ENCODE measurements at regions not wholly inside any gene's neighbourhood (a gene's known extent, or its start where the extent isn't known, plus 50 kb on each side); places are given as distances from the start of the nearest gene placed in this dataset.

DNA sequence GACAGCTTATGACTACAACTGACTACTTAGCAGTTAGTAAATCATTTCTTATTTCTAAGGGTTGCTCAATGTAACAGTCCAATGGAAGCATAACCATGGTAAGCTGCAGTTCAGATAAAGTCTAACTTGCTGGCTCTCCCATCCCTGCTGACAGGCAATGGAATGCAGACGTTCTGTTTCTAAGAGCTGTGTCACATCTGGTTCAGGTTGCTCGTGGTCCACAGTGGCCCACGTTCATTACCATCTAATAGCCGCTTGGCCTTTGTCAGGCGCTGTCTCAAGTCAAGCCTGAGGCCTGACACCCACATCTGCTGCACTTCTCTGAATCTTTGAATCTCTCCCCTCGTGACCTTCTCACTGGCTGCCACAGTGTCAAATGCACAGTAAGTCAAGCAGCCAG, 240.8 kb downstream of the FGFR2 start:
- Histone ChIP-seq H3K4me3 (ENCODE audit: low read depth, low read length) (no peak overlapping the region), H3K36me3 (ENCODE audit: control insufficient read depth, insufficient read depth, low read length) (no peaks in the 10 kb centered on the region), H3K27me3 (ENCODE audit: control insufficient read depth, insufficient read depth, low read length) (no peaks in the 10 kb centered on the region)
- no peak for DNase-seq (ENCODE audit: low read depth)
- TF ChIP-seq, protein P1, sequence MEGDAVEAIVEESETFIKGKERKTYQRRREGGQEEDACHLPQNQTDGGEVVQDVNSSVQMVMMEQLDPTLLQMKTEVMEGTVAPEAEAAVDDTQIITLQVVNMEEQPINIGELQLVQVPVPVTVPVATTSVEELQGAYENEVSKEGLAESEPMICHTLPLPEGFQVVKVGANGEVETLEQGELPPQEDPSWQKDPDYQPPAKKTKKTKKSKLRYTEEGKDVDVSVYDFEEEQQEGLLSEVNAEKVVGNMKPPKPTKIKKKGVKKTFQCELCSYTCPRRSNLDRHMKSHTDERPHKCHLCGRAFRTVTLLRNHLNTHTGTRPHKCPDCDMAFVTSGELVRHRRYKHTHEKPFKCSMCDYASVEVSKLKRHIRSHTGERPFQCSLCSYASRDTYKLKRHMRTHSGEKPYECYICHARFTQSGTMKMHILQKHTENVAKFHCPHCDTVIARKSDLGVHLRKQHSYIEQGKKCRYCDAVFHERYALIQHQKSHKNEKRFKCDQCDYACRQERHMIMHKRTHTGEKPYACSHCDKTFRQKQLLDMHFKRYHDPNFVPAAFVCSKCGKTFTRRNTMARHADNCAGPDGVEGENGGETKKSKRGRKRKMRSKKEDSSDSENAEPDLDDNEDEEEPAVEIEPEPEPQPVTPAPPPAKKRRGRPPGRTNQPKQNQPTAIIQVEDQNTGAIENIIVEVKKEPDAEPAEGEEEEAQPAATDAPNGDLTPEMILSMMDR (IDR thresholded peaks at IDR 0.05; ENCODE audit: insufficient read depth, low read length, poor library complexity, severe bottlenecking): no peak

DNA sequence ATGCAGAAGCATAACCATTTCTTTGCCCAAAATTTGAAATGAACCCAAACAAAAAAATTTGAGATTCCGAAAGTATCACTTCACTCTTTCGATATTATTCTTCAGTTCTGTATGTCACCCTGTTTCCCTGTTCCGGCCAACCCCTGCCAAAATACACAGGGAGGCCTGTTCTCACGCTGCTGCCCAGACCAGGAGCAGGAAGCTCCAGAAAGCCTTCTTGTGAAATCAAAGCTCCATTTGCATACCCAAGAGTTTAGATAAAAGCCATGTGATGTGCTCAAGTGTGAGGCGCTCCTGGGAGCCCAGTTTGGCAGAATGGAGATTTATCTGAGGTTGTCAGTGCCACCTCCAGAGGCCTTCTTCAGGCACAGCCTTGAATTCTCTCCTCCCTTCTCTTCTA, 236.2 kb downstream of the FGFR2 start:
- TF ChIP-seq, protein P1 (IDR thresholded peaks at IDR 0.05; ENCODE audit: insufficient read depth, low read length, poor library complexity, severe bottlenecking): no peak
- no peaks in the 10 kb centered on the region for H3K36me3 ChIP-seq (ENCODE audit: control insufficient read depth, insufficient read depth, low read length)
- no peaks in the 10 kb centered on the region for H3K27me3 ChIP-seq (ENCODE audit: control insufficient read depth, insufficient read depth, low read length)
- no peak for DNase-seq (ENCODE audit: low read depth)
- no peak overlapping the region for H3K4me3 ChIP-seq (ENCODE audit: low read depth, low read length)

- no peaks in the 10 kb centered on the region for H3K27me3 ChIP-seq (ENCODE audit: control insufficient read depth, insufficient read depth, low read length)
Measured at GRCh38 chr10:121365566-121365965, 232.7 kb downstream of the FGFR2 start.

GRCh38 chr10:121368347-121369025, 229.8 kb downstream of the FGFR2 start:
- Histone ChIP-seq H3K36me3 (ENCODE audit: control insufficient read depth, insufficient read depth, low read length) (no peaks in the 10 kb centered on the region), H3K4me3 (ENCODE audit: low read depth, low read length) (no peak overlapping the region), H3K27me3 (ENCODE audit: control insufficient read depth, insufficient read depth, low read length) (no peaks in the 10 kb centered on the region)
- no peak for DNase-seq (ENCODE audit: low read depth)
- TF ChIP-seq, protein P1 (IDR thresholded peaks at IDR 0.05; ENCODE audit: insufficient read depth, low read length, poor library complexity, severe bottlenecking): no peak

More at GRCh38 chr10:121365566-121365965, 232.7 kb downstream of the FGFR2 start:
- DNase-seq (ENCODE audit: low read depth): no peak
- Histone ChIP-seq H3K36me3 (ENCODE audit: control insufficient read depth, insufficient read depth, low read length) (no peaks in the 10 kb centered on the region), H3K4me3 (ENCODE audit: low read depth, low read length) (no peak overlapping the region)
- TF ChIP-seq, protein P1 (IDR thresholded peaks at IDR 0.05; ENCODE audit: insufficient read depth, low read length, poor library complexity, severe bottlenecking): no peak

GRCh38 chr10:121369616-121370015, 228.6 kb downstream of the FGFR2 start:
- TF ChIP-seq, protein P1 (IDR thresholded peaks at IDR 0.05; ENCODE audit: insufficient read depth, low read length, poor library complexity, severe bottlenecking): no peak
- DNase-seq (ENCODE audit: low read depth): no peak
- Histone ChIP-seq H3K36me3 (ENCODE audit: control insufficient read depth, insufficient read depth, low read length) (no peaks in the 10 kb centered on the region), H3K27me3 (ENCODE audit: control insufficient read depth, insufficient read depth, low read length) (no peaks in the 10 kb centered on the region), H3K4me3 (ENCODE audit: low read depth, low read length) (no peak overlapping the region)

DNA sequence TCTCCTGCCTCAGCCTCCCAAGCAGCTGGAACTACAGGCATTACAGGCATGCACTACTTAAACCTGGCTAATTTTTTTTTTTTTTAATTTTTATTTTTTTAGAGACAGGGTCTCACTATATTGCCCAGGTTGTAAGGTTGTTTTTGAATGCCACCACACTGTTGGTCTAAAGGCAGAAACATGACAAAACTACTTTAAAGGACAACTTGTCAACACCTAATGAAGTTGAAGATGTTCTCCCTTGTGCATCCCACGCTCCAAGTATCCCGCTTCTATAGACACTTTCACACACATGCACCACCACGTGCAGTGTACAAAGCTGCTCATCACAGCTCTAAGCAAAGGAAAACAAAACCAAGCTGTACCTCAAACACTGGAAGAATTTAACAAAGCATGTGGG, 226.4 kb downstream of the FGFR2 start:
- H3K36me3 ChIP-seq (ENCODE audit: control insufficient read depth, insufficient read depth, low read length): no peaks in the 10 kb centered on the region
- H3K27me3 ChIP-seq (ENCODE audit: control insufficient read depth, insufficient read depth, low read length): no peaks in the 10 kb centered on the region
- TF ChIP-seq, protein P1 (IDR thresholded peaks at IDR 0.05; ENCODE audit: insufficient read depth, low read length, poor library complexity, severe bottlenecking): no peak
- no peak overlapping the region for H3K4me3 ChIP-seq (ENCODE audit: low read depth, low read length)
- DNase-seq (ENCODE audit: low read depth): no peak

Data from kidney epithelial cell (primary cell).